HG03439 (cell line): ENCODE measurements at regions not wholly inside any gene's neighbourhood (a gene's known extent, or its start where the extent isn't known, plus 50 kb on each side); places are given as distances from the start of the nearest gene placed in this dataset.

Experiments used
- ATAC-seq: cut with Tn5 transposase; IDR thresholded peaks from one replicate; pipeline ENCODE4 v1.9.1; 2021; ENCODE audit warnings: mild to moderate bottlenecking, moderate library complexity; ENCODE audit not compliant: unreplicated experiment

GRCh38 chr16:79814124-79814523 lies 213.6 kb upstream of the MAF start:
- no peak for ATAC-seq

- ATAC-seq, result no peak
These were observed 211.0 kb upstream of the MAF start for GRCh38 chr16:79811541-79811940.

- ATAC-seq, result no peak
These were observed 210.1 kb upstream of the MAF start for GRCh38 chr16:79810449-79811189.

GRCh38 chr16:79809376-79809775 lies 208.8 kb upstream of the MAF start:
- ATAC-seq, result no peak

GRCh38 chr16:79808731-79809130 lies 208.2 kb upstream of the MAF start:
- ATAC-seq, result no peak

GRCh38 chr16:79806757-79807156 lies 206.2 kb upstream of the MAF start:
- no peak for ATAC-seq

GRCh38 chr16:79805621-79806020 lies 205.1 kb upstream of the MAF start:
- no peak for ATAC-seq

- no peak for ATAC-seq
These were observed 201.1 kb upstream of the MAF start for GRCh38 chr16:79801646-79802045.

- ATAC-seq, result no peak
These were observed 199.6 kb upstream of the MAF start for GRCh38 chr16:79800016-79800608.

- ATAC-seq, result no peak
These were observed 198.0 kb upstream of the MAF start for GRCh38 chr16:79798416-79799053.

GRCh38 chr16:79797486-79797885 lies 196.9 kb upstream of the MAF start:
- no peak for ATAC-seq

- no peak for ATAC-seq
These were observed 195.0 kb upstream of the MAF start for GRCh38 chr16:79795556-79795955.

GRCh38 chr16:79794941-79795340 lies 194.4 kb upstream of the MAF start:
- ATAC-seq, result no peak

- no peak for ATAC-seq
These were observed 192.3 kb upstream of the MAF start for GRCh38 chr16:79792664-79793351.

GRCh38 chr16:79792076-79792475 lies 191.5 kb upstream of the MAF start:
- ATAC-seq, result no peak

- ATAC-seq, result no peak
These were observed 190.3 kb upstream of the MAF start for GRCh38 chr16:79790854-79791253.

- ATAC-seq, result no peak
These were observed 188.4 kb upstream of the MAF start for GRCh38 chr16:79788949-79789348.

GRCh38 chr16:79786389-79786788 lies 185.9 kb upstream of the MAF start:
- no peak for ATAC-seq

GRCh38 chr16:79784007-79784406 lies 183.5 kb upstream of the MAF start:
- ATAC-seq, result no peak

GRCh38 chr16:79777679-79778078 lies 177.1 kb upstream of the MAF start:
- no peak for ATAC-seq

GRCh38 chr16:79776243-79776847 lies 175.8 kb upstream of the MAF start:
- ATAC-seq, result no peak
